K562 (cell line): ENCODE measurements at regions not wholly inside any gene's neighbourhood (a gene's known extent, or its start where the extent isn't known, plus 50 kb on each side); places are given as distances from the start of the nearest gene placed in this dataset.

Experiments used
- ATAC-seq: fragments of 200-7000 bp; cut with Tn5 transposase; 3 replicates; pipeline ENCODE4 v1.9.1; 2020; ENCODE audit warnings: moderate library complexity
- BruUV-seq: library from RNA; stranded (reverse); fragments of 400-500 nt; replicated peaks from 2 replicates; lab custom pipeline; 2021; lab: Mats Ljungman, UMichigan
- CTCF ChIA-PET: fragments of 300-600 bp; formaldehyde crosslinking; extraction: SDS; loops from one replicate; lab custom pipeline; 2021; ENCODE audit warnings: low intra/inter-chr PET ratio; lab: Yijun Ruan, JAX
- POLR2A ChIA-PET: fragments of 300-600, 350-650 bp; sonication (Branson Sonifier 250); formaldehyde crosslinking; extraction: SDS; loops from one replicate; lab custom pipeline; 2021; ENCODE audit warnings: antibody characterized with exemption, inconsistent platforms; lab: Yijun Ruan, JAX
- DNase-seq, 4 experiments: peaks; one replicate each; pipeline versions ENCODE4 v3.0.0 to v3.0.0-alpha.2; 2011 to 2018; ENCODE audit warnings: low spot score in 3 of 4, mixed read lengths in 3 of 4; ENCODE audit errors: extremely low read depth in 1 of 4
- FAIRE-seq: peaks from 2 replicates; lab custom pipeline; 2011; peaks lifted over from hg19 to GRCh38; lab: Jason Lieb, UNC
- H2AFZ ChIP-seq: 2 replicates; pipeline ENCODE4 v1.6.0; 2011; ENCODE audit warnings: low read depth, low read length, control low read depth, inconsistent platforms
- H3K27ac ChIP-seq: fragments of 200-600 bp; 3 replicates; pipeline ENCODE4 v1.8.0; 2011; ENCODE audit warnings: low read depth, mild to moderate bottlenecking, control low read depth, inconsistent platforms, low read length, moderate library complexity, mixed read lengths; ENCODE audit errors: extremely low read depth
- H3K27me3 ChIP-seq, 2 experiments: fragments of 300-600 bp in 1 of 2; 2 replicates in 1 of 2; 3 replicates in 1 of 2; pipeline versions ENCODE4 v1.6.0 to v1.8.0; 2011; ENCODE audit warnings: inconsistent platforms in 2 of 2, low read length in 2 of 2, mild to moderate bottlenecking in 1 of 2, mixed read lengths in 1 of 2, moderate library complexity in 1 of 2; ENCODE audit not compliant: control insufficient read depth in 2 of 2, insufficient read depth in 2 of 2
- H3K36me3 ChIP-seq: fragments of 300-600 bp; 3 replicates; pipeline ENCODE4 v1.8.0; 2011; ENCODE audit warnings: mild to moderate bottlenecking, low read length, inconsistent platforms; ENCODE audit not compliant: control insufficient read depth, insufficient read depth
- H3K4me1 ChIP-seq, 2 experiments: fragments of 200-600 bp in 1 of 2; replicated peaks in 1 of 2; 2 replicates in 1 of 2; 3 replicates in 1 of 2; pipeline versions ENCODE4 v1.5.1 to v1.8.0; 2011; ENCODE audit warnings: inconsistent platforms in 2 of 2, low read length in 2 of 2, mild to moderate bottlenecking in 1 of 2, mixed read lengths in 1 of 2, moderate library complexity in 1 of 2; ENCODE audit not compliant: control insufficient read depth in 2 of 2, insufficient read depth in 2 of 2
- H3K4me2 ChIP-seq: 2 replicates; pipeline ENCODE4 v1.6.1; 2011; ENCODE audit warnings: low read length, control low read depth, inconsistent platforms, mixed read lengths; ENCODE audit not compliant: insufficient read depth
- H3K4me3 ChIP-seq: fragments of 200-600 bp; sonication (generic), shearing (Covaris generic); 2 replicates; pipeline ENCODE4 v1.5.1; 2016; ENCODE audit warnings: control low read depth, inconsistent platforms
- H3K79me2 ChIP-seq: fragments of 200-600 bp; 3 replicates; pipeline ENCODE4 v1.8.0; 2011; ENCODE audit warnings: low read length, inconsistent platforms; ENCODE audit not compliant: control insufficient read depth, insufficient read depth
- H3K9ac ChIP-seq, 2 experiments: 2 replicates each; pipeline versions ENCODE4 v1.6.0 to v1.6.1; 2011; ENCODE audit warnings: low read depth in 2 of 2, low read length in 2 of 2, control low read depth in 1 of 2, inconsistent platforms in 1 of 2, mild to moderate bottlenecking in 1 of 2, mixed read lengths in 1 of 2; ENCODE audit not compliant: insufficient read depth in 1 of 2
- H3K9me1 ChIP-seq: one replicate; pipeline ENCODE4 v1.6.0; 2011; ENCODE audit warnings: inconsistent platforms, mild to moderate bottlenecking, low read length, moderate library complexity; ENCODE audit not compliant: control insufficient read depth, insufficient read depth
- H3K9me3 ChIP-seq: replicated peaks from 2 replicates; pipeline ENCODE4 v1.5.1; 2011; ENCODE audit warnings: low read depth, low read length, inconsistent platforms; ENCODE audit not compliant: control insufficient read depth, insufficient read depth
- H4K20me1 ChIP-seq: replicated peaks from 2 replicates; pipeline ENCODE4 v1.6.1; 2011; ENCODE audit warnings: low read length, inconsistent platforms, mixed read lengths; ENCODE audit not compliant: control insufficient read depth, insufficient read depth
- CEBPG ChIP-seq, 3 experiments: fragments of 200-800 bp in 1 of 3; sonication (Bioruptor generic) in 1 of 3; sonication (generic) in 1 of 3; formaldehyde crosslinking in 1 of 3; IDR thresholded peaks in 2 of 3; conservative IDR thresholded peaks in 1 of 3; 2 replicates each; pipeline versions ENCODE4 v1.6.1 to v1.8.0; 2016 to 2022; ENCODE audit warnings: missing compliant biosample characterization in 2 of 3, missing genetic modification characterization in 2 of 3, mild to moderate bottlenecking in 1 of 3, missing genetic modification reagents in 1 of 3
- CHD1 ChIP-seq: fragments of 200-600 bp; sonication (generic); IDR thresholded peaks from one replicate; pipeline ENCODE4 v1.6.1; 2012; ENCODE audit warnings: mild to moderate bottlenecking, moderate library complexity, low read length, inconsistent platforms
- GABPA ChIP-seq: fragments of 200-800 bp; sonication (Bioruptor generic); conservative IDR thresholded peaks from 2 replicates; pipeline ENCODE4 v1.6.1; 2016; ENCODE audit warnings: low read depth, missing genetic modification characterization, missing compliant biosample characterization
- MEF2A ChIP-seq: IDR thresholded peaks from 2 replicates; pipeline ENCODE4 v1.6.1; 2011; ENCODE audit warnings: low read depth, mild to moderate bottlenecking, low read length, moderate library complexity; ENCODE audit not compliant: control insufficient read depth
- PTTG1 ChIP-seq: fragments of 450-650 bp; IDR thresholded peaks from 2 replicates; pipeline ENCODE4 v1.6.1; 2016; ENCODE audit warnings: low read depth, mild to moderate bottlenecking, missing genetic modification characterization, missing compliant biosample characterization
- PURB ChIP-seq: sonication (generic); formaldehyde crosslinking; IDR thresholded peaks from 2 replicates; pipeline ENCODE4 v1.9.0; 2021; ENCODE audit warnings: low read depth, mild to moderate bottlenecking, missing genetic modification reagents
- RAD51 ChIP-seq: fragments of 450-650 bp; IDR thresholded peaks from 2 replicates; pipeline ENCODE4 v1.7.1; 2016; ENCODE audit warnings: low read depth, mild to moderate bottlenecking, borderline replicate concordance
- RBM15 ChIP-seq: fragments of 200-400 bp; formaldehyde crosslinking; IDR thresholded peaks from 2 replicates; pipeline ENCODE4 v1.6.1; 2018; ENCODE audit warnings: mild to moderate bottlenecking, low read length, moderate library complexity; ENCODE audit not compliant: insufficient read depth
- SRF ChIP-seq, 2 experiments: fragments of 250-450, 450-650 bp in 1 of 2; sonication (Bioruptor Pico) in 1 of 2; sonication (generic) in 1 of 2; formaldehyde crosslinking; IDR thresholded peaks; 2 replicates each; pipeline versions ENCODE4 v1.5.0 to v1.5.1; 2020 to 2022; ENCODE audit warnings: mild to moderate bottlenecking in 1 of 2, missing genetic modification reagents in 1 of 2
- SUPT5H ChIP-seq: fragments of 450-650 bp; IDR thresholded peaks from 2 replicates; pipeline ENCODE4 v1.6.1; 2016
- XRCC3 ChIP-seq: fragments of 450-650 bp; IDR thresholded peaks from 2 replicates; pipeline ENCODE4 v1.6.1; 2017; ENCODE audit warnings: mild to moderate bottlenecking, moderate library complexity
- ZC3H8 ChIP-seq: fragments of 450-650 bp; IDR thresholded peaks from 2 replicates; pipeline ENCODE4 v1.6.1; 2017
- WGBS: fragments of 100-300 bp; shearing (Covaris generic); methylation state at CpG from one replicate; pipeline ENCODE4 v1.1.6; 2016; ENCODE audit warnings: low coverage, mixed read lengths; ENCODE audit not compliant: insufficient coverage; ENCODE audit errors: missing lambda C conversion rate; 5-methylcytosine and 5-hydroxymethylcytosine counted together
- in situ Hi-C: fragments of 300-500 bp; cut with MboI; formaldehyde crosslinking; loops from 4 replicates; pipeline ENCODE4 v1.15.0; 2018; ENCODE audit warnings: inconsistent platforms, mixed read lengths
- intact Hi-C: fragments of 100-400 bp; cut with micrococcal nuclease; formaldehyde crosslinking; loops from 2 replicates; pipeline ENCODE4 v1.14.2; 2022
- TF ChIP-seq, protein P1 (sequence below): sonication (generic); formaldehyde crosslinking; IDR thresholded peaks from 2 replicates; pipeline ENCODE4 v1.5.0; 2020; ENCODE audit warnings: missing genetic modification reagents
- TF ChIP-seq, protein P2 (sequence below): fragments of 450-650 bp; IDR thresholded peaks from 2 replicates; pipeline ENCODE4 v1.6.1; 2016; ENCODE audit warnings: low read depth

GRCh38 chr4:3659131-3659530, 107.1 kb upstream of the ADRA2C start:
- 2% methylated on average over 9 of the region's 9 CpGs for WGBS
- H3K27ac ChIP-seq, result no peak overlapping the region
- no peak overlapping the region for H3K9ac ChIP-seq
- H3K4me2 ChIP-seq, result no peak overlapping the region
- POLR2A ChIA-PET, result interaction anchor here (0.9 kb wide), 1 partner anchor 15 kb away, joined by 6 read pairs; no protein-coding TSS in a partner anchor
- H4K20me1 ChIP-seq, result peaks cover 15% of the 10 kb centered on the region
- no TSS peak for BruUV-seq
- intact Hi-C loops (no loop called here), in situ Hi-C loops (no loop called here)
- no peaks in the 10 kb centered on the region for H3K9me1 ChIP-seq
- no peaks in the 10 kb centered on the region for H3K79me2 ChIP-seq
- no peaks in the 10 kb centered on the region for H3K9me3 ChIP-seq
- H3K4me1 ChIP-seq, result no peaks in the 10 kb centered on the region
- H3K36me3 ChIP-seq, result no peaks in the 10 kb centered on the region
- H2AFZ ChIP-seq, result no peak overlapping the region
- ATAC-seq, result no peak
- DNase-seq, result no peak
- CTCF ChIA-PET, result no interaction called here
- peaks cover 18 to 93% of the 10 kb centered on the region in 2 experiments; a peak in 4 of 5 replicates for H3K27me3 ChIP-seq
- no peak overlapping the region for H3K4me3 ChIP-seq
- no peak for FAIRE-seq
- TF ChIP-seq CEBPG (CRISPR knock-in tag; IDR thresholded peaks at IDR 0.05) (no peak), CEBPG (tag; conservative IDR thresholded peaks at IDR 0.05 in 1 of 2, IDR thresholded peaks at IDR 0.05 in 1 of 2) (no peak), SUPT5H (no peak), GABPA (tag) (no peak), RAD51 (no peak), XRCC3 (no peak), PTTG1 (no peak), MEF2A (no peak), PURB (CRISPR knock-in tag) (no peak), SRF (CRISPR knock-in tag; IDR thresholded peaks at IDR 0.05) (no peak), ZC3H8 (no peak), CHD1 (no peak), RBM15 (no peak)
- TF ChIP-seq, protein P1, sequence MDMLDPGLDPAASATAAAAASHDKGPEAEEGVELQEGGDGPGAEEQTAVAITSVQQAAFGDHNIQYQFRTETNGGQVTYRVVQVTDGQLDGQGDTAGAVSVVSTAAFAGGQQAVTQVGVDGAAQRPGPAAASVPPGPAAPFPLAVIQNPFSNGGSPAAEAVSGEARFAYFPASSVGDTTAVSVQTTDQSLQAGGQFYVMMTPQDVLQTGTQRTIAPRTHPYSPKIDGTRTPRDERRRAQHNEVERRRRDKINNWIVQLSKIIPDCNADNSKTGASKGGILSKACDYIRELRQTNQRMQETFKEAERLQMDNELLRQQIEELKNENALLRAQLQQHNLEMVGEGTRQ (CRISPR knock-in tag), result no peak
- TF ChIP-seq, protein P2, sequence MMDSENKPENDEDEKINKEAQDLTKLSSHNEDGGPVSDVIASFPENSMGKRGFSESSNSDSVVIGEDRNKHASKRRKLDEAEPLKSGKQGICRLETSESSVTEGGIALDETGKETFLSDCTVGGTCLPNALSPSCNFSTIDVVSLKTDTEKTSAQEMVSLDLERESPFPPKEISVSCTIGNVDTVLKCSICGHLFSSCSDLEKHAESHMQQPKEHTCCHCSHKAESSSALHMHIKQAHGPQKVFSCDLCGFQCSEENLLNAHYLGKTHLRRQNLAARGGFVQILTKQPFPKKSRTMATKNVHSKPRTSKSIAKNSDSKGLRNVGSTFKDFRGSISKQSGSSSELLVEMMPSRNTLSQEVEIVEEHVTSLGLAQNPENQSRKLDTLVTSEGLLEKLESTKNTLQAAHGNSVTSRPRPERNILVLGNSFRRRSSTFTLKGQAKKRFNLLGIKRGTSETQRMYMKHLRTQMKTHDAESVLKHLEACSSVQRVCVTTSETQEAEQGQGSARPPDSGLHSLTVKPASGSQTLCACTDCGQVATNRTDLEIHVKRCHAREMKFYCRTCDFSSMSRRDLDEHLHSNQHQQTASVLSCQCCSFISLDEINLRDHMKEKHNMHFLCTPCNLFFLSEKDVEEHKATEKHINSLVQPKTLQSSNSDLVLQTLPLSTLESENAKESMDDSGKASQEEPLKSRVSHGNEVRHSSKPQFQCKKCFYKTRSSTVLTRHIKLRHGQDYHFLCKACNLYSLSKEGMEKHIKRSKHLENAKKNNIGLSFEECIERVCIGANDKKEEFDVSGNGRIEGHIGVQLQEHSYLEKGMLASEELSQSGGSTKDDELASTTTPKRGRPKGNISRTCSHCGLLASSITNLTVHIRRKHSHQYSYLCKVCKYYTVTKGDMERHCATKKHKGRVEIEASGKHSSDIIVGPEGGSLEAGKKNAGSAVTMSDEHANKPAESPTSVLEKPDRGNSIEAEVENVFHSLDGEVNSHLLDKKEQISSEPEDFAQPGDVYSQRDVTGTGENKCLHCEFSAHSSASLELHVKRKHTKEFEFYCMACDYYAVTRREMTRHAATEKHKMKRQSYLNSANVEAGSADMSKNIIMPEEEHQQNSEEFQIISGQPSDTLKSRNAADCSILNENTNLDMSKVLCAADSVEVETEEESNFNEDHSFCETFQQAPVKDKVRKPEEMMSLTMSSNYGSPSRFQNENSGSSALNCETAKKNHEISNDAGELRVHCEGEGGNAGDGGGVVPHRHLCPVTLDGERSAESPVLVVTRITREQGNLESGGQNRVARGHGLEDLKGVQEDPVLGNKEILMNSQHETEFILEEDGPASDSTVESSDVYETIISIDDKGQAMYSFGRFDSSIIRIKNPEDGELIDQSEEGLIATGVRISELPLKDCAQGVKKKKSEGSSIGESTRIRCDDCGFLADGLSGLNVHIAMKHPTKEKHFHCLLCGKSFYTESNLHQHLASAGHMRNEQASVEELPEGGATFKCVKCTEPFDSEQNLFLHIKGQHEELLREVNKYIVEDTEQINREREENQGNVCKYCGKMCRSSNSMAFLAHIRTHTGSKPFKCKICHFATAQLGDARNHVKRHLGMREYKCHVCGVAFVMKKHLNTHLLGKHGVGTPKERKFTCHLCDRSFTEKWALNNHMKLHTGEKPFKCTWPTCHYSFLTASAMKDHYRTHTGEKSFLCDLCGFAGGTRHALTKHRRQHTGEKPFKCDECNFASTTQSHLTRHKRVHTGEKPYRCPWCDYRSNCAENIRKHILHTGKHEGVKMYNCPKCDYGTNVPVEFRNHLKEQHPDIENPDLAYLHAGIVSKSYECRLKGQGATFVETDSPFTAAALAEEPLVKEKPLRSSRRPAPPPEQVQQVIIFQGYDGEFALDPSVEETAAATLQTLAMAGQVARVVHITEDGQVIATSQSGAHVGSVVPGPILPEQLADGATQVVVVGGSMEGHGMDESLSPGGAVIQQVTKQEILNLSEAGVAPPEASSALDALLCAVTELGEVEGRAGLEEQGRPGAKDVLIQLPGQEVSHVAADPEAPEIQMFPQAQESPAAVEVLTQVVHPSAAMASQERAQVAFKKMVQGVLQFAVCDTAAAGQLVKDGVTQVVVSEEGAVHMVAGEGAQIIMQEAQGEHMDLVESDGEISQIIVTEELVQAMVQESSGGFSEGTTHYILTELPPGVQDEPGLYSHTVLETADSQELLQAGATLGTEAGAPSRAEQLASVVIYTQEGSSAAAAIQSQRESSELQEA, result no peak
